Right lobe of liver (tissue), 4 donors: ENCODE measurements at regions not wholly inside any gene's neighbourhood (a gene's known extent, or its start where the extent isn't known, plus 50 kb on each side); places are given as distances from the start of the nearest gene placed in this dataset.

Experiments used
- CTCF ChIP-seq, 4 donors: fragments of 200-600 bp in 3 of 4; fragments of 450-650 bp in 1 of 4; IDR thresholded peaks; one replicate each; pipeline versions ENCODE4 v1.5.1 to v1.8.0; 2016 to 2022; ENCODE audit warnings: antibody characterized with exemption in 4 of 4, mild to moderate bottlenecking in 2 of 4
- POLR2A ChIP-seq: fragments of 450-650 bp; IDR thresholded peaks from one replicate; pipeline ENCODE4 v1.6.1; 2017; ENCODE audit warnings: antibody characterized with exemption, mild to moderate bottlenecking
- donor health status: DM: no; HTN: no; CAD: no.
- donor health status: DM: no; HTN: no; CAD: no.
- donor health status: DM: no; HTN: yes; CAD: no.

GRCh38 chr22:34299496-34299895 is 379.2 kb upstream of the LARGE1 start:
- TF ChIP-seq CTCF (IDR thresholded peaks at IDR 0.05), result no peak
- no peak for TF ChIP-seq POLR2A
